ENCODE measurements at regions not wholly inside any gene's neighbourhood (a gene's known extent, or its start where the extent isn't known, plus 50 kb on each side); places are given as distances from the start of the nearest gene placed in this dataset.

GRCh38 chr18:60935041-60935910 is 398.0 kb upstream of the CDH20 start:
- no peak overlapping the region for H3K27ac ChIP-seq (ENCODE audit: low read length)
- no peak overlapping the region for H3K4me3 ChIP-seq (ENCODE audit: low read length)
- H3K4me1 ChIP-seq (ENCODE audit: control insufficient read depth, low read depth, low read length), result peaks cover 4% of the 10 kb centered on the region
- no peaks in the 10 kb centered on the region for H3K36me3 ChIP-seq (ENCODE audit: control insufficient read depth, low read depth, low read length)
- no peaks in the 10 kb centered on the region for H3K9me3 ChIP-seq (ENCODE audit: control insufficient read depth, low read depth, low read length)
- H3K9ac ChIP-seq (ENCODE audit: low read length), result no peak overlapping the region
- no peaks in the 10 kb centered on the region for H3K27me3 ChIP-seq (ENCODE audit: control insufficient read depth, insufficient read depth, low read length)

GRCh38 chr18:60936101-60936500 is 397.1 kb upstream of the CDH20 start:
- Histone ChIP-seq H3K9ac (ENCODE audit: low read length) (no peak overlapping the region), H3K27me3 (ENCODE audit: control insufficient read depth, insufficient read depth, low read length) (no peaks in the 10 kb centered on the region), H3K9me3 (ENCODE audit: control insufficient read depth, low read depth, low read length) (no peaks in the 10 kb centered on the region), H3K27ac (ENCODE audit: low read length) (no peak overlapping the region), H3K36me3 (ENCODE audit: control insufficient read depth, low read depth, low read length) (no peaks in the 10 kb centered on the region), H3K4me3 (ENCODE audit: low read length) (no peak overlapping the region), H3K4me1 (ENCODE audit: control insufficient read depth, low read depth, low read length) (peaks cover 4% of the 10 kb centered on the region)

GRCh38 chr18:60943297-60943696 is 389.9 kb upstream of the CDH20 start:
- Histone ChIP-seq H3K36me3 (ENCODE audit: control insufficient read depth, low read depth, low read length) (no peaks in the 10 kb centered on the region), H3K9ac (ENCODE audit: low read length) (no peak overlapping the region), H3K9me3 (ENCODE audit: control insufficient read depth, low read depth, low read length) (no peaks in the 10 kb centered on the region), H3K27ac (ENCODE audit: low read length) (no peak overlapping the region), H3K27me3 (ENCODE audit: control insufficient read depth, insufficient read depth, low read length) (no peaks in the 10 kb centered on the region), H3K4me3 (ENCODE audit: low read length) (no peak overlapping the region), H3K4me1 (ENCODE audit: control insufficient read depth, low read depth, low read length) (no peaks in the 10 kb centered on the region)

- H3K9ac ChIP-seq (ENCODE audit: low read length), result no peak overlapping the region
- H3K4me1 ChIP-seq (ENCODE audit: control insufficient read depth, low read depth, low read length), result no peaks in the 10 kb centered on the region
- H3K27me3 ChIP-seq (ENCODE audit: control insufficient read depth, insufficient read depth, low read length), result no peaks in the 10 kb centered on the region
- no peak overlapping the region for H3K4me3 ChIP-seq (ENCODE audit: low read length)
- H3K36me3 ChIP-seq (ENCODE audit: control insufficient read depth, low read depth, low read length), result no peaks in the 10 kb centered on the region
- H3K27ac ChIP-seq (ENCODE audit: low read length), result no peak overlapping the region
- H3K9me3 ChIP-seq (ENCODE audit: control insufficient read depth, low read depth, low read length), result no peaks in the 10 kb centered on the region
These were observed 382.6 kb upstream of the CDH20 start for GRCh38 chr18:60950634-60951033.

- H3K27ac ChIP-seq (ENCODE audit: low read length), result no peak overlapping the region
- no peak overlapping the region for H3K4me3 ChIP-seq (ENCODE audit: low read length)
- H3K36me3 ChIP-seq (ENCODE audit: control insufficient read depth, low read depth, low read length), result no peaks in the 10 kb centered on the region
- H3K9ac ChIP-seq (ENCODE audit: low read length), result no peak overlapping the region
- no peaks in the 10 kb centered on the region for H3K9me3 ChIP-seq (ENCODE audit: control insufficient read depth, low read depth, low read length)
- H3K4me1 ChIP-seq (ENCODE audit: control insufficient read depth, low read depth, low read length), result no peaks in the 10 kb centered on the region
- no peaks in the 10 kb centered on the region for H3K27me3 ChIP-seq (ENCODE audit: control insufficient read depth, insufficient read depth, low read length)
These were observed 382.1 kb upstream of the CDH20 start for GRCh38 chr18:60951091-60951490.

GRCh38 chr18:60962625-60963024 is 370.6 kb upstream of the CDH20 start:
- H3K4me3 ChIP-seq (ENCODE audit: low read length), result no peak overlapping the region
- H3K9me3 ChIP-seq (ENCODE audit: control insufficient read depth, low read depth, low read length), result no peaks in the 10 kb centered on the region
- no peaks in the 10 kb centered on the region for H3K36me3 ChIP-seq (ENCODE audit: control insufficient read depth, low read depth, low read length)
- no peaks in the 10 kb centered on the region for H3K4me1 ChIP-seq (ENCODE audit: control insufficient read depth, low read depth, low read length)
- H3K27me3 ChIP-seq (ENCODE audit: control insufficient read depth, insufficient read depth, low read length), result no peaks in the 10 kb centered on the region
- no peak overlapping the region for H3K9ac ChIP-seq (ENCODE audit: low read length)
- no peak overlapping the region for H3K27ac ChIP-seq (ENCODE audit: low read length)

- Histone ChIP-seq H3K9me3 (ENCODE audit: control insufficient read depth, low read depth, low read length) (no peaks in the 10 kb centered on the region), H3K36me3 (ENCODE audit: control insufficient read depth, low read depth, low read length) (no peaks in the 10 kb centered on the region), H3K4me3 (ENCODE audit: low read length) (no peak overlapping the region), H3K27me3 (ENCODE audit: control insufficient read depth, insufficient read depth, low read length) (no peaks in the 10 kb centered on the region), H3K4me1 (ENCODE audit: control insufficient read depth, low read depth, low read length) (no peaks in the 10 kb centered on the region), H3K9ac (ENCODE audit: low read length) (no peak overlapping the region), H3K27ac (ENCODE audit: low read length) (no peak overlapping the region)
These were observed 367.4 kb upstream of the CDH20 start for GRCh38 chr18:60965856-60966255.

- H3K4me3 ChIP-seq (ENCODE audit: low read length), result no peak overlapping the region
- no peaks in the 10 kb centered on the region for H3K36me3 ChIP-seq (ENCODE audit: control insufficient read depth, low read depth, low read length)
- no peak overlapping the region for H3K9ac ChIP-seq (ENCODE audit: low read length)
- no peak overlapping the region for H3K27ac ChIP-seq (ENCODE audit: low read length)
- no peaks in the 10 kb centered on the region for H3K4me1 ChIP-seq (ENCODE audit: control insufficient read depth, low read depth, low read length)
- H3K9me3 ChIP-seq (ENCODE audit: control insufficient read depth, low read depth, low read length), result no peaks in the 10 kb centered on the region
- H3K27me3 ChIP-seq (ENCODE audit: control insufficient read depth, insufficient read depth, low read length), result no peaks in the 10 kb centered on the region
These were observed 366.4 kb upstream of the CDH20 start for GRCh38 chr18:60966876-60967275.

GRCh38 chr18:60975420-60975819 is 357.8 kb upstream of the CDH20 start:
- H3K4me3 ChIP-seq (ENCODE audit: low read length), result no peak overlapping the region
- H3K9me3 ChIP-seq (ENCODE audit: control insufficient read depth, low read depth, low read length), result no peaks in the 10 kb centered on the region
- H3K36me3 ChIP-seq (ENCODE audit: control insufficient read depth, low read depth, low read length), result no peaks in the 10 kb centered on the region
- H3K27me3 ChIP-seq (ENCODE audit: control insufficient read depth, insufficient read depth, low read length), result no peaks in the 10 kb centered on the region
- no peak overlapping the region for H3K27ac ChIP-seq (ENCODE audit: low read length)
- H3K4me1 ChIP-seq (ENCODE audit: control insufficient read depth, low read depth, low read length), result no peaks in the 10 kb centered on the region
- H3K9ac ChIP-seq (ENCODE audit: low read length), result no peak overlapping the region

GRCh38 chr18:60976976-60977375 is 356.3 kb upstream of the CDH20 start:
- no peaks in the 10 kb centered on the region for H3K9me3 ChIP-seq (ENCODE audit: control insufficient read depth, low read depth, low read length)
- no peaks in the 10 kb centered on the region for H3K36me3 ChIP-seq (ENCODE audit: control insufficient read depth, low read depth, low read length)
- no peaks in the 10 kb centered on the region for H3K4me1 ChIP-seq (ENCODE audit: control insufficient read depth, low read depth, low read length)
- no peak overlapping the region for H3K27ac ChIP-seq (ENCODE audit: low read length)
- H3K4me3 ChIP-seq (ENCODE audit: low read length), result no peak overlapping the region
- H3K9ac ChIP-seq (ENCODE audit: low read length), result no peak overlapping the region
- H3K27me3 ChIP-seq (ENCODE audit: control insufficient read depth, insufficient read depth, low read length), result no peaks in the 10 kb centered on the region

- H3K36me3 ChIP-seq (ENCODE audit: control insufficient read depth, low read depth, low read length), result no peaks in the 10 kb centered on the region
- H3K4me3 ChIP-seq (ENCODE audit: low read length), result no peak overlapping the region
- no peaks in the 10 kb centered on the region for H3K27me3 ChIP-seq (ENCODE audit: control insufficient read depth, insufficient read depth, low read length)
- H3K27ac ChIP-seq (ENCODE audit: low read length), result no peak overlapping the region
- no peak overlapping the region for H3K9ac ChIP-seq (ENCODE audit: low read length)
- no peaks in the 10 kb centered on the region for H3K9me3 ChIP-seq (ENCODE audit: control insufficient read depth, low read depth, low read length)
- no peaks in the 10 kb centered on the region for H3K4me1 ChIP-seq (ENCODE audit: control insufficient read depth, low read depth, low read length)
These were observed 354.9 kb upstream of the CDH20 start for GRCh38 chr18:60978338-60978737.

- H3K9ac ChIP-seq (ENCODE audit: low read length), result no peak overlapping the region
- no peak overlapping the region for H3K27ac ChIP-seq (ENCODE audit: low read length)
- no peak overlapping the region for H3K4me3 ChIP-seq (ENCODE audit: low read length)
These were observed 352.7 kb upstream of the CDH20 start for GRCh38 chr18:60980422-60981005.

More at GRCh38 chr18:60980422-60981005, 352.7 kb upstream of the CDH20 start:
- Histone ChIP-seq H3K4me1 (ENCODE audit: control insufficient read depth, low read depth, low read length) (no peaks in the 10 kb centered on the region), H3K36me3 (ENCODE audit: control insufficient read depth, low read depth, low read length) (no peaks in the 10 kb centered on the region), H3K27me3 (ENCODE audit: control insufficient read depth, insufficient read depth, low read length) (no peaks in the 10 kb centered on the region), H3K9me3 (ENCODE audit: control insufficient read depth, low read depth, low read length) (no peaks in the 10 kb centered on the region)

Data from iPS-18a (cell line).